GM12891 (cell line): ENCODE measurements at regions not wholly inside any gene's neighbourhood (a gene's known extent, or its start where the extent isn't known, plus 50 kb on each side); places are given as distances from the start of the nearest gene placed in this dataset.

Experiments
- DNase-seq: peaks from one replicate; pipeline ENCODE4 v3.0.0; 2011; ENCODE audit warnings: low spot score; ENCODE audit not compliant: insufficient read length
- FAIRE-seq: peaks from 2 replicates; lab custom pipeline; 2011; peaks lifted over from hg19 to GRCh38; lab: Jason Lieb, UNC
- PAX5 ChIP-seq: IDR thresholded peaks from 2 replicates; pipeline ENCODE4 v1.6.1; 2011; ENCODE audit warnings: low read length, moderate library complexity, mild to moderate bottlenecking; ENCODE audit not compliant: insufficient read depth, severe bottlenecking
- POLR2A ChIP-seq: IDR thresholded peaks from 2 replicates; pipeline ENCODE4 v1.6.1; 2011; ENCODE audit warnings: low read depth, low read length, control low read depth
- POLR2AphosphoS5 ChIP-seq: IDR thresholded peaks from 2 replicates; pipeline ENCODE4 v1.6.1; 2011; ENCODE audit warnings: low read depth, low read length, control low read depth
- POU2F2 ChIP-seq: IDR thresholded peaks from 2 replicates; pipeline ENCODE4 v1.6.1; 2011; ENCODE audit warnings: low read depth, mild to moderate bottlenecking, control low read depth, low read length, moderate library complexity
- SPI1 ChIP-seq: IDR thresholded peaks from 2 replicates; pipeline ENCODE4 v1.6.1; 2011; ENCODE audit warnings: low read depth, low read length, control low read depth
- TAF1 ChIP-seq: IDR thresholded peaks from 2 replicates; pipeline ENCODE4 v1.6.1; 2011; ENCODE audit warnings: low read depth, low read length, control low read depth

DNA sequence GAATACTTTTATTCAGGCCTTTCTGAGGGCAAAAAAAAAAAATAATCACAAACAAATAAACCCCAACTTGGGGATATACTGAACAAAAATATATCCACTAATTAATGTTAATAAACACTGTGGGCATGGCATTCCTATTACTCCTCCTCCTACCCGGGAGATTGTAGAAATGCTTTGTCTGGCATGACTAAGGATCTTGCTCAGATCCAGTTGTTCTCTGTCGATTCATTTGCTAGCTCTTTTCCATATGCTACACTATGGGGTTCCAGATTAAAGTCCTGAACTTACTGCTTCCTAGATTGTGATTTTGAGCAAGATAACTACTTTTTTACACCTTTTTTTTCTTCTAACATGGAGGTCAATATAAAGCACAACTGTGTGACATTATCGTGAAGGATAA is 102.2 kb upstream of the PRR16 start:
- no peak for TF ChIP-seq PAX5
- no peak for TF ChIP-seq SPI1
- no peak for TF ChIP-seq POU2F2
- TF ChIP-seq POLR2AphosphoS5, result no peak
- TF ChIP-seq TAF1, result no peak
- no peak for TF ChIP-seq POLR2A
- FAIRE-seq (no peak), DNase-seq (no peak)

DNA sequence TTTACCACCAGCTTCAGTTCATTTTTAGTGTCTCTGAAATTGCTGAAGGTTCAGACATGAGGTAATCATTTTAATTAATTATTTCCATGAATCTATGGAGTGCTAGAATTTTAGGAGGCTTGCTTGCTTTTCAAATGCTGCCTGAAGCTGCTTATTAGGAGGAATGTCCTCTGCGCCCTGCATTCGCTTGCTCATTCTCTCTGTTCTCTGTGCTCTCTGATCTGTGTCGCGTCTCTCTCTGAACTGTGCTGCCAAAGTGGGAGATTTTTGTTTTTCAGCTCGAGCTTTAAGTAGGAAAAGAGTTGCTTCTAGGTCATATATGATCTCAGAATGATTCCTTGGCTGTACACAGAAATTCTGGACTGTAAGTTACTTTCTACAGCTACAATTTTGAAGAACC is 101.7 kb upstream of the PRR16 start:
- DNase-seq (no peak), FAIRE-seq (no peak)
- TF ChIP-seq SPI1, result no peak

DNA sequence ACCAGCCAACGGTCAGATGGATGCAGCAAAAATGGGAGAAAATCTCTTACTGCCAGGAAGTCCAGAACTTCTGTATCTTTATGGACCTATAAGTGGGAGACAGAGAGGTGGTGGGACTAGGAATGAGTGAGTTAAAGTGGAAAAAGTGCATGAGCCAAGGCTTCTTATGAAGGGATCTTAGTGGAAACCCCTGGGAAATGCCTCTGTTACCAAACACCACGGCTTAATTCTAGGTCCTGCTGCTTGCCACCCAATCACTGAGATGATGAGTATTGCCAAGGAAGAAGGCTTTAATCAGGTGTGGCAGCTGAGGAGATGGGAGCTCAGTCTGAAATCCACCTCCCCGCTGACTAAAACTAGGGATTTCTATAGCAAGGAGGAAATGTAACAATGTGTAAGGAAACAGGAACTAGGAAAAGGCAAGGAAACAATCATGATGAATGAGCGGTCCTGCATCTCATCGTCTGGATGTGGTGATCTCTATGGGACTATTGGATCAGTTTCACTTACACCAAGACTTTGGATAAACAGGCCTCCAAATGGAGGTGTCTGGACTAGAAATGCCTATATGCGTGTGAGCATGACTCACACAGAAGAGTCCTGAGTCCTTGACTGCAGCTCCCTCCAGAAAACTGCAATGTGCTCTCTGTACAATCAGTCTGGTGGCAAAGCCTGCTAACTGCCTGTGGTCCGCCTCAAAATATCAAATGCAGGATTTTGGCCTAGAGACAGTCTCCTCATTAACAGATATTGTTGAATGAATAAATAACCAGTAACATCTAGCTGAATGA is 98.2 kb upstream of the PRR16 start:
- FAIRE-seq (no peak), DNase-seq (no peak)
- TF ChIP-seq POLR2A (no peak), POLR2AphosphoS5 (no peak), TAF1 (no peak)

DNA sequence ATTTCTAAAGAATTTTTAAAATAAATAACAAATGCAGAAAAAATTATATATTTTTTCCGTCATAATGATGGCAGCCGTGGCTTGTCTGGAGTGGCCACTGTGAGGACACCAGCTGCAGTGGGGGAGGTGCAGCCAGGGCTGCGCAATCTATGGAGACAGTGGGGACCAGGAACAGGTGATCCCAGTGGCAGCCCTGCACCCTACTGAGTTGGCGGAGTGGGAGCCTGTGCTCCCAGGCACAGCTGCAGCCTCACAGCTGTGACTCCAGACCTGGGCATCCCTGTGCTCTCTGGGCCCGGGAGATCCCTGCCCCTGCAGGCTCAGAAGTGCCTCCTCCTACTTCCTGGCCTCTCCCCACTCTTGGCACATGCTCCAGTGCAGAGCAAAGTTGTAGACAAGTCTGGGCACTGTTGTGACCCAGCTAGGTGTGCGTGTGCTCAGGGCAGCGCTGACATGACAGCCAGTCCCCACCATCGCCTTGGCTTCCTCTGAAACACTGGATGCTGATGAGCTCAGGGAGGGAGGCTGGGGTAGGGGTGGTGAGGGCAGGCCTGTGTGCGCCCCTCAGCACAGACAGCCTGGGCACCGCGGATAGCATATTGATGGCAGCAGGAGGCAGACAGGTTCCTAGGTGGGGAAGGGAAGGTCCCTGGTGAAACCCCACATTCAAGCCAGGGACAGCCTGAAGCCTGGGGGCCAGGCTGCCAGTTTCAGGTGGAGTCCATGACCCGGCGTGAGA is 96.0 kb upstream of the PRR16 start:
- DNase-seq (no peak), FAIRE-seq (no peak)
- TF ChIP-seq POU2F2 (no peak), PAX5 (no peak), TAF1 (no peak), SPI1 (no peak), POLR2AphosphoS5 (no peak), POLR2A (no peak)

DNA sequence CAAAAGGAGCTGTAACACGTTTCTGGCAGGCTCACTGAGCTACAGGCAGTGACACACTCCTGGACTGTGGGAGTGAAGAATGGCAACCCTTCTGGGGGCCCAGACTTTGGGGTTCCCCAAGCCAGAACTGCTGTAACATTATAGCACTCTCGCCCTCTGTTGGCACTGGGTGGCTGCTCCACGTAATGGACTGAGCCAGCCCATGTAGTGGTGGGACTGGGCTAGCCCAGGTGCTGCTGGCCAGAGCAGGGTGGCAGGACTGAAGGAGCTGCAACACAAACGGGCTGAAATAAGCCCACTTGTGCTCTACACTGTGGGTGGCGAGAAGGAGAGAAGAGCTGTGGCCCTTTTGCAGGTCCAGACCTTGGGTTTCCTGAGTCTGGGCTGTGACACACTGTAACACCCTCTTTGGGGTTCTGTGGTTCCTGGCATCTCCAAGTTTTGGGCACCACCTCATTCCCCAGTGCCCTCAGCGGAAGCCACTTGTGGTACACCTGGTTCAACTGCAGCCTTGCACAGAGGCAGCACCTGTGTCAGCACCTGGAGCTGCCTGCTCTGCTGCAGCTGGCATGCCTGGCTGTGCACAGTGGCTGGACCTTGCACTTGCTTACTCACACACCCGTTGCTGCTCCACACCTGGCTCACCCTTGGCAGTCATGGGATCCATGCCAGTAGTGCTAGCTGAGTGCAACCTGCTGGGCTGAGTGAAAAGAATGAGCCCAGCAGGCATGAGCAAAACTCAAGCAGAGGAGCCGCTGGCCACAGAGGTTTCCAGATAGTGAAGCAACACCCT is 95.0 kb upstream of the PRR16 start:
- DNase-seq (no peak), FAIRE-seq (no peak)
- TF ChIP-seq POLR2A (no peak), POLR2AphosphoS5 (no peak), PAX5 (no peak), SPI1 (no peak), TAF1 (no peak), POU2F2 (no peak)

DNA sequence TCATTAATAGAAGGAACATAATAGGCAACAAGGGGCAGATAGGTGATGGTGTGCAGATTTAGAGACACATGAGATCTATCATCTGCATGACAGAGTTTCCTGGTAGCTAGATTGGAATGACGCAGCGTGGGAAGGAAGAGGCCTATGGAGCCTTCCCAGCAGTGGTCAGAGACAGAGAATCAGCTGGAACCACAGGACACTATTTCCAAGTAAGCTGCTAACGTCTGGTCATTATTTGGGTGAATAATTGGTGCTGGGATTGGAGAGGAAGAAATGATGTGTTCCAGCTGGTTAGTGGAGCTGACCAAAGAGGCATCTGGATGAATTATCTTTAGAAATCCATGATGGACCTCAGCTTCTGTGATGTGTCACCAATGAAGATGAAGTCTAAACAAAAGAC is 91.2 kb upstream of the PRR16 start:
- FAIRE-seq (no peak), DNase-seq (no peak)
- TF ChIP-seq POU2F2, result no peak
- no peak for TF ChIP-seq PAX5
- no peak for TF ChIP-seq SPI1
- no peak for TF ChIP-seq POLR2AphosphoS5
- TF ChIP-seq POLR2A, result no peak
- no peak for TF ChIP-seq TAF1

DNA sequence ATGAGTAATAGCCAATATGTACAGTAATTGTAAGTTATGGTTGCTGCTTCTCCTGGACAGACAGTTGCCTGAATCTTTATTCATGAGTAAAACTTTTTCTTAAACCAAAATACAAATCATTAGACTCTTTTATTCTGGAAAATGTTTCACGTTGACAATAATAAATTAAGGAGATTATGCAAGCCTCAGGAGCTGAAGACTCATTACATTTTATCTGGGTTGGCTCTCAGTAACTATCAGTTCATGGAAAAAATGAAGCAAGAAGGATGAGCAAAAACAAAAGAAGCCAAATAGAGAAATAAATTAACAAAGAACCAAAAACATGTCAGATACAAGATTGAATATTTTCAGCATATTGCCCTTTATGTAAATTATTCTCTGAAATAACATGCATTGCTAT is 88.9 kb upstream of the PRR16 start:
- no peak for TF ChIP-seq TAF1
- no peak for TF ChIP-seq POLR2A
- TF ChIP-seq POLR2AphosphoS5, result no peak
- no peak for TF ChIP-seq PAX5
- TF ChIP-seq POU2F2, result no peak
- no peak for TF ChIP-seq SPI1

DNA sequence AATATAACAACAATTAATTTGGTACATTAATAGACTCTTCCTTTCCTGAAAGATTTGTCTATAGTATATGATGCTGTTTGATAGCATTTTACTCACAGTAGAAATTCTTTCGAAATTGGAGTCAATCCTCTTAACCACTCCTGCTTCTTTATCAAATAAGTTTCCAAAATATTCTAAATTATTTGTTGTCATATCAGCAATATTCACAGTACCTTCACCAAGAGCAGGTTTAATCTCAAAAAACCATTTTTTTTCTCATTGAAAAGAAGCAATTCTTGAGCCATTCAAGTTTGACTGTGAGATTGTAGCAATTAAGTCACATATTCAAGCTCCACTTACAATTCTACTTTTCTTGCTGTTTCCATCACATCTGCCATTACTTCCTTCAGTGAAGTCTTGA is 83.5 kb upstream of the PRR16 start:
- TF ChIP-seq POLR2AphosphoS5 (no peak), POU2F2 (no peak), TAF1 (no peak), POLR2A (no peak), PAX5 (no peak), SPI1 (no peak)
- DNase-seq (no peak), FAIRE-seq (no peak)

More for the DNA sequence above, 88.9 kb upstream of the PRR16 start:
- FAIRE-seq, result no peak
- DNase-seq, result no peak

DNA sequence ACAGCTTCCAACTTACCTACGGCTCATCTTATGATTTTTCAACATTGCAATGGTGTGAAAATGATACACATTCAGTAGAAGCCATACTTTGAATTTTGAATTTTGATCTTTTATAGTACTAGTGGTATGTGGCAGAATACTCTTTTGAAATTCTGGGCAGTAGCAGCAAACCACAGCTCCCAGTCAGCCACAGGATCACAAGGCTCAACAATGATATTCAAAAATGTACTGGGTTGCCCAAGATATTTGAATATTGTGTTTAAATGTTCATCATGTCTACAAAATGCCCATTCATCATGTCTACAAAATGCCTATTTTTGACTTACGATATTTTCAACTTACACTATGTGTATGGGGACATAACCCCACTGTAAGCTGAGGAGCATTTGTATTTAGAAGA is 81.3 kb upstream of the PRR16 start:
- DNase-seq (no peak), FAIRE-seq (no peak)

More for the DNA sequence above, 81.3 kb upstream of the PRR16 start:
- TF ChIP-seq SPI1 (no peak), POU2F2 (no peak), POLR2AphosphoS5 (no peak), PAX5 (no peak), POLR2A (no peak), TAF1 (no peak)
